ACC112 (cell line): ENCODE measurements at regions not wholly inside any gene's neighbourhood (a gene's known extent, or its start where the extent isn't known, plus 50 kb on each side); places are given as distances from the start of the nearest gene placed in this dataset.
A peak's percentile ranks its signal among the peaks of the same experiment; 100 is the strongest.
"Not testable (repeated sequence)": the region's sequence is repeated elsewhere in the genome, so short reads cannot be mapped to it uniquely, and the experiment has no call there.

ENCODE experiments used
- H2AFZ ChIP-seq: fragments of 200-600 bp; sonication (generic); one replicate; pipeline ENCODE4 v1.6.0; 2017; ENCODE audit warnings: antibody characterized with exemption, low read length; ENCODE audit not compliant: unreplicated experiment
- H3K27ac ChIP-seq: fragments of 200-600 bp; sonication (generic); 2 replicates; pipeline ENCODE4 v1.5.1; 2014; ENCODE audit warnings: low read depth, mild to moderate bottlenecking, antibody characterized with exemption, low read length, moderate library complexity
- H3K27me3 ChIP-seq: fragments of 200-600 bp; sonication (generic); 2 replicates; pipeline ENCODE4 v1.6.1; 2014; ENCODE audit warnings: mild to moderate bottlenecking, antibody characterized with exemption, low read length, moderate library complexity, mixed read lengths; ENCODE audit not compliant: insufficient read depth
- H3K36me3 ChIP-seq: fragments of 200-600 bp; sonication (generic); 2 replicates; pipeline ENCODE4 v1.6.1; 2016; ENCODE audit warnings: mild to moderate bottlenecking, antibody characterized with exemption, low read length, moderate library complexity, mixed read lengths; ENCODE audit not compliant: insufficient read depth
- H3K4me1 ChIP-seq: fragments of 200-600 bp; sonication (generic); one replicate; pipeline ENCODE4 v1.6.1; 2016; ENCODE audit warnings: low read length, mixed read lengths; ENCODE audit not compliant: insufficient read depth, unreplicated experiment, control insufficient read depth
- H3K4me3 ChIP-seq: fragments of 200-600 bp; sonication (generic); 2 replicates; pipeline ENCODE4 v1.5.1; 2014; ENCODE audit warnings: mild to moderate bottlenecking, low read depth, low read length
- H3K79me2 ChIP-seq: fragments of 200-600 bp; sonication (generic); one replicate; pipeline ENCODE4 v1.6.0; 2016; ENCODE audit warnings: low read length; ENCODE audit not compliant: control insufficient read depth, unreplicated experiment, insufficient read depth

- Histone ChIP-seq H3K27ac (peak overlapping the region; percentile 80), H3K79me2 (no peaks in the 10 kb centered on the region), H3K27me3 (no peaks in the 10 kb centered on the region), H2AFZ (peak overlapping the region; percentile 14), H3K4me1 (peaks cover 38% of the 10 kb centered on the region), H3K36me3 (no peaks in the 10 kb centered on the region), H3K4me3 (no peak overlapping the region)
These were observed 253.7 kb upstream of the THUMPD2 start for GRCh38 chr2:40032650-40033319.

GRCh38 chr2:40030456-40030975, 251.5 kb upstream of the THUMPD2 start:
- no peaks in the 10 kb centered on the region for H3K79me2 ChIP-seq
- no peak overlapping the region for H3K27ac ChIP-seq
- H2AFZ ChIP-seq = no peak overlapping the region
- no peaks in the 10 kb centered on the region for H3K27me3 ChIP-seq
- H3K4me3 ChIP-seq = no peak overlapping the region
- peaks cover 40% of the 10 kb centered on the region for H3K4me1 ChIP-seq
- H3K36me3 ChIP-seq = no peaks in the 10 kb centered on the region

GRCh38 chr2:40028792-40029488, 249.9 kb upstream of the THUMPD2 start:
- no peak overlapping the region for H3K4me3 ChIP-seq
- no peak overlapping the region for H3K27ac ChIP-seq
- no peaks in the 10 kb centered on the region for H3K79me2 ChIP-seq
- H3K36me3 ChIP-seq = no peaks in the 10 kb centered on the region
- peaks cover 39% of the 10 kb centered on the region for H3K4me1 ChIP-seq
- H3K27me3 ChIP-seq = no peaks in the 10 kb centered on the region
- H2AFZ ChIP-seq = no peak overlapping the region

- Histone ChIP-seq H3K4me1 (peaks cover 30% of the 10 kb centered on the region), H3K79me2 (no peaks in the 10 kb centered on the region), H3K27ac (no peak overlapping the region), H3K36me3 (no peaks in the 10 kb centered on the region), H3K4me3 (no peak overlapping the region), H3K27me3 (no peaks in the 10 kb centered on the region), H2AFZ (no peak overlapping the region)
These were observed 248.9 kb upstream of the THUMPD2 start for GRCh38 chr2:40027968-40028367.

- H3K36me3 ChIP-seq, H3K79me2 ChIP-seq, H3K4me3 ChIP-seq, H3K27ac ChIP-seq, H2AFZ ChIP-seq, H3K27me3 ChIP-seq: not testable (repeated sequence)
- peaks cover 18% of the 10 kb centered on the region for H3K4me1 ChIP-seq
These were observed 246.2 kb upstream of the THUMPD2 start for GRCh38 chr2:40025276-40025675.

GRCh38 chr2:40020997-40021396, 241.9 kb upstream of the THUMPD2 start:
- H3K79me2 ChIP-seq = no peaks in the 10 kb centered on the region
- H3K4me1 ChIP-seq = no peaks in the 10 kb centered on the region
- no peaks in the 10 kb centered on the region for H3K36me3 ChIP-seq
- no peak overlapping the region for H2AFZ ChIP-seq
- no peak overlapping the region for H3K27ac ChIP-seq
- no peak overlapping the region for H3K4me3 ChIP-seq
- H3K27me3 ChIP-seq = no peaks in the 10 kb centered on the region

- Histone ChIP-seq H3K4me1 (no peaks in the 10 kb centered on the region), H3K27ac (no peak overlapping the region), H3K27me3 (no peaks in the 10 kb centered on the region), H3K4me3 (no peak overlapping the region), H3K79me2 (no peaks in the 10 kb centered on the region), H3K36me3 (no peaks in the 10 kb centered on the region), H2AFZ (no peak overlapping the region)
These were observed 237.3 kb upstream of the THUMPD2 start for GRCh38 chr2:40016151-40016885.

GRCh38 chr2:40013962-40014361, 234.9 kb upstream of the THUMPD2 start:
- not testable (repeated sequence) for H3K36me3 ChIP-seq, H3K27me3 ChIP-seq, H3K79me2 ChIP-seq, H3K4me3 ChIP-seq, H3K4me1 ChIP-seq, H3K27ac ChIP-seq, H2AFZ ChIP-seq

- H2AFZ ChIP-seq = peak overlapping the region; percentile 29
- no peak overlapping the region for H3K27ac ChIP-seq
- H3K4me3 ChIP-seq = no peak overlapping the region
- H3K36me3 ChIP-seq = no peaks in the 10 kb centered on the region
- H3K27me3 ChIP-seq = no peaks in the 10 kb centered on the region
- H3K79me2 ChIP-seq = no peaks in the 10 kb centered on the region
- no peaks in the 10 kb centered on the region for H3K4me1 ChIP-seq
These were observed 225.3 kb upstream of the THUMPD2 start for GRCh38 chr2:40004336-40004735.

GRCh38 chr2:40002339-40002738, 223.3 kb upstream of the THUMPD2 start:
- H3K79me2 ChIP-seq = no peaks in the 10 kb centered on the region
- no peaks in the 10 kb centered on the region for H3K36me3 ChIP-seq

More at GRCh38 chr2:40002339-40002738, 223.3 kb upstream of the THUMPD2 start:
- Histone ChIP-seq H2AFZ (no peak overlapping the region), H3K27me3 (no peaks in the 10 kb centered on the region), H3K27ac (no peak overlapping the region), H3K4me1 (no peaks in the 10 kb centered on the region), H3K4me3 (no peak overlapping the region)
